HEK293 (cell line): ENCODE measurements at regions not wholly inside any gene's neighbourhood (a gene's known extent, or its start where the extent isn't known, plus 50 kb on each side); places are given as distances from the start of the nearest gene placed in this dataset.

Source experiments
- CTCF ChIA-PET: fragments of 350-600 bp; formaldehyde crosslinking; extraction: SDS; loops from one replicate; lab custom pipeline; 2021; ENCODE audit warnings: antibody characterized with exemption; lab: Yijun Ruan, JAX
- POLR2A ChIA-PET: fragments of 300-600 bp; formaldehyde crosslinking; extraction: SDS; loops from one replicate; lab custom pipeline; 2020; ENCODE audit warnings: antibody characterized with exemption, inconsistent platforms; lab: Yijun Ruan, JAX
- H3K27ac ChIP-seq: fragments of 200-500 bp; sonication (Bioruptor generic); 2 replicates; pipeline ENCODE4 v1.5.1; 2014; ENCODE audit warnings: low read depth, low read length, control low read depth, inconsistent platforms; ENCODE audit errors: extremely low read depth
- H3K36me3 ChIP-seq, 2 experiments: fragments of 200-500 bp in 1 of 2; sonication (Bioruptor generic) in 1 of 2; 1 replicate in 1 of 2; 2 replicates in 1 of 2; pipeline ENCODE4 v1.5.1; 2014 to 2017; ENCODE audit warnings: inconsistent platforms in 2 of 2, low read length in 2 of 2; ENCODE audit not compliant: control insufficient read depth in 2 of 2, insufficient read depth in 1 of 2
- H3K4me1 ChIP-seq: fragments of 200-500 bp; sonication (Bioruptor generic); 2 replicates; pipeline ENCODE4 v1.5.1; 2014; ENCODE audit warnings: mild to moderate bottlenecking, low read length, inconsistent platforms; ENCODE audit not compliant: control insufficient read depth, insufficient read depth
- H3K4me3 ChIP-seq: 2 replicates; pipeline ENCODE4 v1.5.1; 2011; ENCODE audit warnings: low read depth, mild to moderate bottlenecking, control low read depth, low read length, moderate library complexity
- H3K9me3 ChIP-seq: fragments of 200-500 bp; sonication (Bioruptor generic); 2 replicates; pipeline ENCODE4 v1.5.1; 2014; ENCODE audit warnings: low read depth, low read length, inconsistent platforms; ENCODE audit not compliant: control insufficient read depth, insufficient read depth
- EGR2 ChIP-seq: fragments of 450-650 bp; formaldehyde crosslinking; IDR thresholded peaks from 2 replicates; pipeline ENCODE4 v1.5.1; 2016; ENCODE audit warnings: low read depth, missing biosample characterization, missing genetic modification characterization
- MEIS1 ChIP-seq: sonication (generic); formaldehyde crosslinking; IDR thresholded peaks from 2 replicates; pipeline ENCODE4 v1.8.1; 2022; ENCODE audit warnings: missing genetic modification reagents, mild to moderate bottlenecking, borderline replicate concordance
- PRDM1 ChIP-seq: fragments of 450-650 bp; formaldehyde crosslinking; IDR thresholded peaks from 2 replicates; pipeline ENCODE4; 2016; ENCODE audit warnings: missing biosample characterization, missing genetic modification characterization
- SCRT2 ChIP-seq: fragments of 450-650 bp; formaldehyde crosslinking; IDR thresholded peaks from 2 replicates; pipeline ENCODE4 v1.5.1; 2016; ENCODE audit warnings: missing biosample characterization, missing genetic modification characterization
- SETDB1 ChIP-seq: IDR thresholded peaks from one replicate; pipeline ENCODE4 v1.6.1; 2017; ENCODE audit warnings: mild to moderate bottlenecking, low read length, moderate library complexity, mixed read lengths; ENCODE audit not compliant: insufficient read length
- ZBTB17 ChIP-seq: fragments of 450-650 bp; formaldehyde crosslinking; IDR thresholded peaks from 2 replicates; pipeline ENCODE4 v1.5.1; 2016; ENCODE audit warnings: missing biosample characterization, missing genetic modification characterization
- ZBTB20 ChIP-seq: fragments of 450-650 bp; formaldehyde crosslinking; IDR thresholded peaks from 2 replicates; pipeline ENCODE4 v1.5.1; 2016; ENCODE audit warnings: missing biosample characterization, missing genetic modification characterization
- ZEB2 ChIP-seq: fragments of 450-650 bp; formaldehyde crosslinking; IDR thresholded peaks from 2 replicates; pipeline ENCODE4 v1.5.1; 2016; ENCODE audit warnings: missing biosample characterization, missing genetic modification characterization
- ZFP3 ChIP-seq: fragments of 450-650 bp; formaldehyde crosslinking; IDR thresholded peaks from 2 replicates; pipeline ENCODE4 v1.5.1; 2016; ENCODE audit warnings: low read depth, missing biosample characterization, missing genetic modification characterization
- ZFP37 ChIP-seq: fragments of 450-650 bp; formaldehyde crosslinking; IDR thresholded peaks from 2 replicates; pipeline ENCODE4 v1.5.1; 2016; ENCODE audit warnings: missing biosample characterization, missing genetic modification characterization
- ZNF112 ChIP-seq: fragments of 450-650 bp; formaldehyde crosslinking; IDR thresholded peaks from 2 replicates; pipeline ENCODE4 v1.5.0; 2017; ENCODE audit warnings: missing biosample characterization, missing genetic modification characterization
- ZNF146 ChIP-seq: fragments of 450-650 bp; formaldehyde crosslinking; IDR thresholded peaks from 2 replicates; pipeline ENCODE4 v1.5.1; 2016; ENCODE audit warnings: missing biosample characterization, missing genetic modification characterization
- ZNF169 ChIP-seq: fragments of 450-650 bp; formaldehyde crosslinking; IDR thresholded peaks from 2 replicates; pipeline ENCODE4 v1.5.1; 2016; ENCODE audit warnings: missing biosample characterization, missing genetic modification characterization
- ZNF221 ChIP-seq: fragments of 450-650 bp; formaldehyde crosslinking; IDR thresholded peaks from 2 replicates; pipeline ENCODE4 v1.5.1; 2017; ENCODE audit warnings: missing biosample characterization, missing genetic modification characterization, borderline replicate concordance
- ZNF311 ChIP-seq: fragments of 450-650 bp; formaldehyde crosslinking; IDR thresholded peaks from 2 replicates; pipeline ENCODE4 v1.5.1; 2017; ENCODE audit warnings: missing biosample characterization, missing genetic modification characterization, borderline replicate concordance
- ZNF626 ChIP-seq: fragments of 450-650 bp; sonication (Bioruptor Pico); formaldehyde crosslinking; IDR thresholded peaks from 2 replicates; pipeline ENCODE4 v1.5.1; 2018; ENCODE audit warnings: missing biosample characterization, missing genetic modification characterization, inconsistent platforms
- ZNF701 ChIP-seq: fragments of 450-650 bp; formaldehyde crosslinking; IDR thresholded peaks from 2 replicates; pipeline ENCODE4 v1.5.1; 2016; ENCODE audit warnings: missing biosample characterization, missing genetic modification characterization
- ZNF768 ChIP-seq: fragments of 450-650 bp; formaldehyde crosslinking; IDR thresholded peaks from 2 replicates; pipeline ENCODE4 v1.5.1; 2018; ENCODE audit warnings: missing biosample characterization, mild to moderate bottlenecking, missing genetic modification characterization
- ZSCAN23 ChIP-seq: fragments of 450-650 bp; formaldehyde crosslinking; IDR thresholded peaks from 2 replicates; pipeline ENCODE4 v1.5.1; 2016; ENCODE audit warnings: missing biosample characterization, missing genetic modification characterization
- TF ChIP-seq, protein P1 (sequence below): fragments of 450-650 bp; formaldehyde crosslinking; IDR thresholded peaks from 2 replicates; pipeline ENCODE4 v1.5.1; 2017; ENCODE audit warnings: missing biosample characterization, missing genetic modification characterization
- TF ChIP-seq, protein P2 (sequence below): fragments of 450-650 bp; formaldehyde crosslinking; optimal IDR thresholded peaks from 2 replicates; pipeline ENCODE3; 2016; ENCODE audit warnings: missing biosample characterization, mild to moderate bottlenecking, missing genetic modification characterization
- TF ChIP-seq, protein P3 (sequence below): fragments of 450-650 bp; formaldehyde crosslinking; IDR thresholded peaks from 2 replicates; pipeline ENCODE4 v1.5.1; 2016; ENCODE audit warnings: missing biosample characterization, missing genetic modification characterization
- TF ChIP-seq, protein P4 (sequence below): fragments of 450-650 bp; formaldehyde crosslinking; IDR thresholded peaks from 2 replicates; pipeline ENCODE4 v1.5.1; 2016; ENCODE audit warnings: missing biosample characterization, missing genetic modification characterization
- TF ChIP-seq, protein P5 (sequence below): fragments of 450-650 bp; formaldehyde crosslinking; IDR thresholded peaks from 2 replicates; pipeline ENCODE4 v1.5.1; 2016; ENCODE audit warnings: missing biosample characterization, missing genetic modification characterization

DNA sequence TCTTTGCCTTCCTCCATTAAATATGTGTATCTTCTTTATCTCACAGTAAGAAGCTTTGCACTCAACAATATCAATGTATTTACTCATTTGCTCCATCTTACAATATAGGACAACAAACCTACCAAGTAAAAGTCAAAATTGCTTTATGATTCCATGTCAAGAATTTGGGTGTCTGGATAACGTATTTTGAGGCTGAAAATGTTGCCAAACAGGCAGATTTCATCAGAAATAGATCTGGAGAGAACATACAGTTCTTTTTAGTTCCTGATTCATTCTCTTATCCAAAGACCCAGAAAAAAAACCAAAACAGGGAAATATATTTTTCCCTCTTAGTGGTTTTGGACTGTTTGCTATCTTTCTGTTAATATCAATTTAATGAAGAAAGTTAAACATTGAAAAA is 621.1 kb downstream of the STK39 start:
- no peak overlapping the region for H3K27ac ChIP-seq
- no peak overlapping the region for H3K4me3 ChIP-seq
- H3K36me3 ChIP-seq = no peaks in the 10 kb centered on the region
- POLR2A ChIA-PET = no interaction called here
- TF ChIP-seq ZNF169 (tag by site-specific recombination) = no peak
- TF ChIP-seq, all 188 proteins: peak for 0
- Histone ChIP-seq H3K4me1 (no peaks in the 10 kb centered on the region), H3K9me3 (no peaks in the 10 kb centered on the region)
- CTCF ChIA-PET = no interaction called here

DNA sequence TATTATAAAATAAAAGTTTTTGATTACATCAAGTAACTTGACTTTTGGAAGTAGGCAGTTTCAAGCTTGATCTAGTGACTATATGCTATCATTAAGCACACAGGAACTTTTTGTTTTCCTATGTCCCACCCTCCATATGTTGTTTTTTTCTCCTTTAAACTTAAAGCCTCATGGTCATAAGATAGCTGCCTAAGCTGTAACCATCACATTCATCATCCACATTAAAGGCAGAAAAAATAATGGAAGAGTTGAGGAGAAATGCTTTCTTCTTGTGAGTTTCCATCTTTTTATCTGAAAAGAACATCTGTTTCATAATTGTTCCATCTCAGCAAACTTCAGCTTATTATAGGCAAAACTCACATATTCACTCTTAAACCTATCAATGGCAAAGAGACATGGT is 630.4 kb downstream of the STK39 start:
- Histone ChIP-seq H3K36me3 (no peaks in the 10 kb centered on the region), H3K27ac (no peak overlapping the region), H3K4me3 (no peak overlapping the region), H3K4me1 (no peaks in the 10 kb centered on the region), H3K9me3 (no peaks in the 10 kb centered on the region)
- TF ChIP-seq ZFP37 = no peak
- TF ChIP-seq ZBTB20 = no peak
- TF ChIP-seq, protein P1, sequence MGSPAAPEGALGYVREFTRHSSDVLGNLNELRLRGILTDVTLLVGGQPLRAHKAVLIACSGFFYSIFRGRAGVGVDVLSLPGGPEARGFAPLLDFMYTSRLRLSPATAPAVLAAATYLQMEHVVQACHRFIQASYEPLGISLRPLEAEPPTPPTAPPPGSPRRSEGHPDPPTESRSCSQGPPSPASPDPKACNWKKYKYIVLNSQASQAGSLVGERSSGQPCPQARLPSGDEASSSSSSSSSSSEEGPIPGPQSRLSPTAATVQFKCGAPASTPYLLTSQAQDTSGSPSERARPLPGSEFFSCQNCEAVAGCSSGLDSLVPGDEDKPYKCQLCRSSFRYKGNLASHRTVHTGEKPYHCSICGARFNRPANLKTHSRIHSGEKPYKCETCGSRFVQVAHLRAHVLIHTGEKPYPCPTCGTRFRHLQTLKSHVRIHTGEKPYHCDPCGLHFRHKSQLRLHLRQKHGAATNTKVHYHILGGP (tag by site-specific recombination) = no peak
- TF ChIP-seq ZNF311 (tag by site-specific recombination) = no peak
- TF ChIP-seq ZFP3 (tag by site-specific recombination) = no peak
- no peak for TF ChIP-seq ZNF146
- TF ChIP-seq ZEB2 (tag by site-specific recombination) = no peak
- TF ChIP-seq SETDB1 = no peak
- TF ChIP-seq ZSCAN23 (tag by site-specific recombination) = no peak
- TF ChIP-seq, protein P2, sequence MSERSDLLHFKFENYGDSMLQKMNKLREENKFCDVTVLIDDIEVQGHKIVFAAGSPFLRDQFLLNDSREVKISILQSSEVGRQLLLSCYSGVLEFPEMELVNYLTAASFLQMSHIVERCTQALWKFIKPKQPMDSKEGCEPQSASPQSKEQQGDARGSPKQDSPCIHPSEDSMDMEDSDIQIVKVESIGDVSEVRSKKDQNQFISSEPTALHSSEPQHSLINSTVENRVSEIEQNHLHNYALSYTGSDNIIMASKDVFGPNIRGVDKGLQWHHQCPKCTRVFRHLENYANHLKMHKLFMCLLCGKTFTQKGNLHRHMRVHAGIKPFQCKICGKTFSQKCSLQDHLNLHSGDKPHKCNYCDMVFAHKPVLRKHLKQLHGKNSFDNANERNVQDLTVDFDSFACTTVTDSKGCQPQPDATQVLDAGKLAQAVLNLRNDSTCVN = no peak
- TF ChIP-seq ZBTB17 (tag by site-specific recombination) = no peak
- TF ChIP-seq ZNF701 (tag by site-specific recombination) = no peak
- TF ChIP-seq MEIS1 = no peak
- TF ChIP-seq, protein P3, sequence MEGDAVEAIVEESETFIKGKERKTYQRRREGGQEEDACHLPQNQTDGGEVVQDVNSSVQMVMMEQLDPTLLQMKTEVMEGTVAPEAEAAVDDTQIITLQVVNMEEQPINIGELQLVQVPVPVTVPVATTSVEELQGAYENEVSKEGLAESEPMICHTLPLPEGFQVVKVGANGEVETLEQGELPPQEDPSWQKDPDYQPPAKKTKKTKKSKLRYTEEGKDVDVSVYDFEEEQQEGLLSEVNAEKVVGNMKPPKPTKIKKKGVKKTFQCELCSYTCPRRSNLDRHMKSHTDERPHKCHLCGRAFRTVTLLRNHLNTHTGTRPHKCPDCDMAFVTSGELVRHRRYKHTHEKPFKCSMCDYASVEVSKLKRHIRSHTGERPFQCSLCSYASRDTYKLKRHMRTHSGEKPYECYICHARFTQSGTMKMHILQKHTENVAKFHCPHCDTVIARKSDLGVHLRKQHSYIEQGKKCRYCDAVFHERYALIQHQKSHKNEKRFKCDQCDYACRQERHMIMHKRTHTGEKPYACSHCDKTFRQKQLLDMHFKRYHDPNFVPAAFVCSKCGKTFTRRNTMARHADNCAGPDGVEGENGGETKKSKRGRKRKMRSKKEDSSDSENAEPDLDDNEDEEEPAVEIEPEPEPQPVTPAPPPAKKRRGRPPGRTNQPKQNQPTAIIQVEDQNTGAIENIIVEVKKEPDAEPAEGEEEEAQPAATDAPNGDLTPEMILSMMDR = no peak
- no peak for TF ChIP-seq PRDM1
- TF ChIP-seq ZNF169 (tag by site-specific recombination) = no peak
- no peak for TF ChIP-seq ZNF768
- TF ChIP-seq EGR2 = no peak
- TF ChIP-seq SCRT2 (tag by site-specific recombination) = no peak
- CTCF ChIA-PET = interaction anchor here (0.7 kb wide), 1 partner anchor 344 kb away, joined by 4 read pairs; no protein-coding TSS in a partner anchor
- POLR2A ChIA-PET = no interaction called here

DNA sequence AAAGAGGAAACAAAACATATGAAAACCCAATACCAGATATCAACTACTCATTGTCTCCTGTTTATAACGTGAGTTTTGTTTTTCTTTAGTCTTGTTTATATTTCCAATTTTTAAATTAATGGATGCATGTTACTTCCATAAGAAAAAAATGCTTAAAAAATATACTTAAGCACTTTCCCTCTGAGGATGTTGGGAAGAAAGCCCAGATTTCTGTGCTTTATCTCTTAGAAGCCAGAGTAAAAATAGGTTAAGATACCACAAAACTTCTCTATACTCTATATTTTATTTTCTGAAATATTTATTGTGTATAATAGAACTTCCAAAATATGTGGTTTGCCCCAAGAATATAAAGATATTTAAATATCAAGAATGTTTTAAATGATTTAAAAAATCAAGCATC is 633.9 kb downstream of the STK39 start:
- Histone ChIP-seq H3K27ac (no peak overlapping the region), H3K4me3 (no peak overlapping the region), H3K9me3 (no peaks in the 10 kb centered on the region), H3K4me1 (no peaks in the 10 kb centered on the region), H3K36me3 (no peaks in the 10 kb centered on the region)
- CTCF ChIA-PET = no interaction called here
- POLR2A ChIA-PET = no interaction called here
- TF ChIP-seq ZNF112 (tag by site-specific recombination) = no peak
- TF ChIP-seq, protein P4, sequence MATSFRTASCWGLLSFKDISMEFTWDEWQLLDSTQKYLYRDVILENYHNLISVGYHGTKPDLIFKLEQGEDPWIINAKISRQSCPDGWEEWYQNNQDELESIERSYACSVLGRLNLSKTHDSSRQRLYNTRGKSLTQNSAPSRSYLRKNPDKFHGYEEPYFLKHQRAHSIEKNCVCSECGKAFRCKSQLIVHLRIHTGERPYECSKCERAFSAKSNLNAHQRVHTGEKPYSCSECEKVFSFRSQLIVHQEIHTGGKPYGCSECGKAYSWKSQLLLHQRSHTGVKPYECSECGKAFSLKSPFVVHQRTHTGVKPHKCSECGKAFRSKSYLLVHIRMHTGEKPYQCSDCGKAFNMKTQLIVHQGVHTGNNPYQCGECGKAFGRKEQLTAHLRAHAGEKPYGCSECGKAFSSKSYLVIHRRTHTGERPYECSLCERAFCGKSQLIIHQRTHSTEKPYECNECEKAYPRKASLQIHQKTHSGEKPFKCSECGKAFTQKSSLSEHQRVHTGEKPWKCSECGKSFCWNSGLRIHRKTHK = no peak
- TF ChIP-seq, protein P5, sequence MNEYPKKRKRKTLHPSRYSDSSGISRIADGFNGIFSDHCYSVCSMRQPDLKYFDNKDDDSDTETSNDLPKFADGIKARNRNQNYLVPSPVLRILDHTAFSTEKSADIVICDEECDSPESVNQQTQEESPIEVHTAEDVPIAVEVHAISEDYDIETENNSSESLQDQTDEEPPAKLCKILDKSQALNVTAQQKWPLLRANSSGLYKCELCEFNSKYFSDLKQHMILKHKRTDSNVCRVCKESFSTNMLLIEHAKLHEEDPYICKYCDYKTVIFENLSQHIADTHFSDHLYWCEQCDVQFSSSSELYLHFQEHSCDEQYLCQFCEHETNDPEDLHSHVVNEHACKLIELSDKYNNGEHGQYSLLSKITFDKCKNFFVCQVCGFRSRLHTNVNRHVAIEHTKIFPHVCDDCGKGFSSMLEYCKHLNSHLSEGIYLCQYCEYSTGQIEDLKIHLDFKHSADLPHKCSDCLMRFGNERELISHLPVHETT (tag by site-specific recombination) = no peak
- no peak for TF ChIP-seq ZNF626
- TF ChIP-seq ZNF221 (tag by site-specific recombination) = no peak
